ENCODE measurements at regions not wholly inside any gene's neighbourhood (a gene's known extent, or its start where the extent isn't known, plus 50 kb on each side); places are given as distances from the start of the nearest gene placed in this dataset.

GRCh38 chr5:89065919-89066318, 182.9 kb upstream of the MEF2C start:
- TF ChIP-seq CTCF (IDR thresholded peaks at IDR 0.05) (no peak), POLR2A (IDR thresholded peaks at IDR 0.05) (no peak), POLR2AphosphoS5 (IDR thresholded peaks at IDR 0.05) (no peak)
